ENCODE measurements at regions not wholly inside any gene's neighbourhood (a gene's known extent, or its start where the extent isn't known, plus 50 kb on each side); places are given as distances from the start of the nearest gene placed in this dataset.
A peak's percentile ranks its signal among the peaks of the same experiment; 100 is the strongest.
"Not testable (repeated sequence)": the region's sequence is repeated elsewhere in the genome, so short reads cannot be mapped to it uniquely, and the experiment has no call there.

DNA sequence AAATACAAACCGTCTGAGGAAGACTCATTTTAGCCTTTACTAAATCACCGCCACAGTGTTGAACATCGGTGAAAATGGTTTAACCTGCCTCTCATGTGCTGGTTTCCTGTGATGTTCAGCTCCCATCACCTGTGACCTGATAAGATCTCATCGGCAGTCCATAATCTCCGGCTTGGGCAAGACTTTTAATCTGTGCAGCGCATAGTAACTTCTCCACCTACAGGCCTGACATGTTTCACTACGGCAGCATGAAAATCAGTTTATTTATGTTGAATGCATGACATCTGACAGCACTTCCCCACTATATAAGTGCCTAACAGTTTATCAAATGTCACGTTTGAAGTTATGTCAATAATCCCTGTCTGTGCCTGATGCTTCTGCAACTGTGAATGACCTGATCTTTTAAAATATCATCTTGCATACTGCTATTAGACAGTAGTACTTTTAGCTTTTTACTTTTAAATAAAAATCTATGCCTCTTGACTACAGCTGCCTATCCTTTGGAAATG is 1919.8 kb upstream of the AGA start:
- no peak for DNase-seq

DNA sequence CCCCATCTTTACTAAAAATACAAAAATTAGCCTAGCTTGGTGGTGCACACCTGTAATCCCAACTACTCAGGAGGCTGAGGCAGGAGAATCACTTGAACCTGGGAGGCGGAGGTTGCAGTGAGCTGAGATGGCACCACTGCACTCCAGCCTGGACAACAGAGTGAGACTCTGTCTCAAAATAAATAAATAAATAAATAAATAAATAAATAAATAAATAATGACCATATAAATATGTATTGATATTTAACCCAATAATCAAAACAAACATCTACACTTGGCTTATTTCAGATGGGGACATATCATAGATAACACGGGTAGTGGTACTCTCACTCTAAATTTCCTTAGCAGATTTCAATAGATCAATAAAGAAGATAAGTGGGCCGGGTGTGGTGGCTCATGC is 1923.7 kb upstream of the AGA start:
- DNase-seq: not testable (repeated sequence)

DNA sequence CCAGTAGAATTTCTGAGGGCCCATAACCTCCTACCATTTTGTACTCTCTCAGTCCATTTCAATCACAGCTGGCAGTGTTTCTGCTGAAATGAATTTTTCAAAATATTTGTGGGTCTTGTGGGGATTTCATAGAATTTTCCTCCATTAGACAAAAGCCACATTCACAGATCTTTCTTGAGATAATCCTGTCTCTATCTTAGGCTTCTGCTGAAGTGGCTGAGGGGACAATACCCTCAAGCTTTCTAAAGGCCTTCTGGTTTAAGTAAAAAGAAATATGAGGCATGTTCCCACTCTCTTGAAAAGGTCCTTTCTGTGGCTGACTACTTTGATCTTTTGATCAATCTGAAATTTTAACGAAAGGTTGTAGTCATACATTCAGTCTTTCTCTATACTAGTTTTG is 1930.0 kb upstream of the AGA start:
- DNase-seq: no peak

DNA sequence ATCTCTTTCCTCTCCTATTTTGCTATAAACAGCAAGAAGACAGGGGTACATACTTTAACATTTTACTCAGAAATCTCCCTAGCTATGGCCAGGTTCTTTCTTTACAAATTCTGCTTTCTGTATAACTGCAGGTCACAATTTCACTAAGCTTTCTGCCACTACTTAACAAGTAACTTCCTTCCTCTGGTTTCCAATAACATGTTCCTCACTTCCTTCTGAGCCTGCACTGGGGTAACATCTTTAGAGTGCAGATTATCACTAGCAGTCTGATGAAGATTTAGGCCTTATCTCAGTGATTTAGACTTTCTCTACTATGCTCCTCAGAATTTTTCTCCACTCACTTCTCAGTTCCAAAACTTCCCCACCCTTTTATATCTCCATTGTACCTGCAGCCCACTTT is 1930.5 kb upstream of the AGA start:
- DNase-seq: no peak

DNA sequence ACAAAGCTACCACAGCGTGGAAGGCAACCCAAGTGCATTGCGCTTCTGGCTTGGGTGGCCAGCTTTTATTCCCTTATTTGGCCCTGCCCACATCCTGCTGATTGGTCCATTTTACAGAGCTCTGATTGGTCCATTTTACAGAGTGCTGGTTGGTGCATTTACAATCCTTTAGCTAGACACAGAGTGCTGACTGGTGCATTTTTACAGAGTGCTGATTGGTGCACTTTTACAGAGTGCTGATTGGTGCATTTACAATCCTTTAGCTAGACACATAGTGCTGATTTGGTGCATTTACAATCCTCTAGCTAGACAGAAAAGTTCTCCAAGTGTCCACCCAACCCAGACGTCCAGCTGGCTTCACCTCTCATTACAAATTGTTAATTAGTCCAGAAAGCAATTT is 1936.6 kb upstream of the AGA start:
- DNase-seq: not testable (repeated sequence)

DNA sequence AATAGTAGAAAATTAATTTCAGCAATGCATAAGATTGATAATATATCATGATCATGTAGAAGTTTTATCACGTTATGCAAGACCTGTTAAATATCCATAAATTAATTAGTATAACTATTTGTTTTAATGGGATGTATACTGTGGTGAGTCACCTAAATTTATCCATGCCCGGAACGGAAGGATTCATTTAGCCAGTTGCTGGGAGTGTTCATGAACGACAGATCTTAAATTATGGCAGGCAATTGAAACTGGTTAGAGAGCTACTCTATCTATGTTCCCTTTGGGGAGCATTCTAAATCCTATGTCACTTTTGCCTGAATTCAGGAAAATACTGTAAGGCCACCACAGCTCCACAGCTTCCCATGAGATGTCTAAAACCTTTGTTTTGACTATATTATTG is 1950.5 kb upstream of the AGA start:
- DNase-seq: no peak

DNA sequence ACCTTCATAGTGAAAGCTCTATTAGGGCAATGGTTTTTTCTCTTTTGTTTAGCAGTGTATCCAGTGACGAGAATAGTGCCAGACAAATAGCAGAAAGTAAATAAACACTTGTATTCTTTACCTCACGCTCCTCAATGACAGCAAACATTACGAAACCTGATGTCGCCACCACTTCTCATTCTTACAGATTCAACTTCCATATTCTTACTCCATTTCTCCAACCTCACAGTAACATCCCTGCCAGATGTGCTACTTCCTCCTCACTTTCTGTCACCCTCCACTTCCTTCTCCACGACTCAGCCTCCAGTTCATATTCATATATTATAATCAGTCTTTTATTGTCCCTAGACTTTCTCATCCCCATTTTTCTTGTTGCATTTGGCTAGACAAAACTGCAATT is 1956.2 kb upstream of the AGA start:
- no peak for DNase-seq

DNA sequence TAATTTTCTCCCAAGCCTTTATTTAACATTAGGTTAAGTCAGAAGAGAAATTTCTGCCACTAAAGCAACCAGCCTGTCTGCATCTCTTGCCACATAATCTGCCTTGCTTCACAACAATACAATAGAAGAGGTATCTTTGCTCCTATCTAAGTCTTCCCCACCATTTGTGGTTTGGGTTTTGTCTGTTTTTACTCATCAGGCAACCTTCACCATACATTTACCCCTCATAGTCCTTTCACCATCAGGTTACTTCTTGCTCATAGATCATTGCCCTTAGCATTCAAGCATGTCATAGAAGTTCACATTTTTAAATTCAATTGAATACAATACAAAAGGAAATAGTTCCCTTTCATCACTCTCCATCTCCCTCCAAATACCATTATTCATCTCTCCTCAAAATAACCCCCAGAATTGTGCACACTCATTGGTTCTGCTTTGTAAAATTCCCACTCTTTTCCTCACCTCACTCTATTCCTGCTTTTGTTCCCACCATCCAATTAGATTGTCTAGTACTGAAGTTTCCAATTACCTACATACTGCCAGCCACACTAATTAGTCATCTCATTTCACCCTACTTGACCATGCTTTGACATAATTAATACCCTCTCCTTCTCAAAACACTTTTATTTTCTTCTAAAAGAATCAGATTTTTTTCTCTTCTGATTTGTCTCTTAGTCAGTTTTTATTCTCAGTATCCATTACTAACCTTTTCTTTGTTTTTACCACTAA is 1957.0 kb upstream of the AGA start:
- DNase-seq: no peak

DNA sequence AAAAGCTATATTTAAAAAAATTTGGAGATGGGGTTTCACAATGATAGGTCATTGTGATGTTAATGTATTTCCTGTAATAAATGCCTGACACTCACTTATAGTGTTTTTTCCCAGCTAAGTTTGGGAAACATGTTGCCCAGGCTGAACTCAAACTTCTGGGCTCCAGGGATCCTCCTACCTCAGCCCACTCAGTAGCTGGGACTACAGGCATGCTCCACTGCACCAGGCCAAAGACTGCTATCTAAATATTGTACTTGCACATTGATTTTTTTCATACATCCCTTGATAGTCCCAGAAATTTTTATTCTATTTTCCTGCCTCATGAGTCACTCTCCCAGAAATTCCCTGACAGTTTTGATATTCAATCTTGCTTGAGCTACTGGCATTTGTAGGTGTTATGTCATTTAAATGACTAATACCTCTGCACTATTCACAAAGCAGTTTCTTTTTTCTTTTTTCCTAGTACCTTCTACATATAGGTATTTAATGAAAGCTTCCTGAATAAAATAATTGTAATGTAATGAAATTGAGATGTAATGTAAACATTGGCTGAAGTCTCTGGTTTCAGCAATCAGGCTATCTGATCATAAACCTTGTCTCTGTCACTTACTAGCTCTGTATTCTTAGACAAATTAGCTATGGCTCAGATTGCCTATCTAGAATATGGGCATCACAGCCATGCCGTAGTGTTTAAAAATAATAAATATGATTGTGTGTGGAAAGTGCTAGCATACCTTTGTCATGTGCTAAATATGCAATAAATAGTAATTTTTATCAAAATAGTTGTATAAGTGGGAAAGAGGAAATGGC is 1973.0 kb upstream of the AGA start:
- DNase-seq: no peak

DNA sequence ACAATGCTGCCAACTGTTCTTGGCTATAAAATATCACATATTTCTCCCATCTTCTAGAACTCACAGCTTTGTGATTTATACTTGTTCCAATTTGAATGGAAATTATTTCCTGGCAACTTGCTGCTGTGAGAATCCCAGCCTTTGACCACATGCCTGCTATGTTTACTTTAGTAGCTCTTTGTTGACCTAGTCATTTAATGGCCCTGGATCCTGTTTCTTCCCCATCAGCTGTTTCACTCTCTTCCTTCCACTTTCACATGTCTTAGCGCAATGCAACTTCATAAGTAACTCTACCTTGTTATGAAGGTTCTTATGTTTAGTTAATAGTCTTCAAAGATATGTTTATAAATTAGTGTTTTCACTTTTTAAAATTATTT is 1973.6 kb upstream of the AGA start:
- no peak for DNase-seq

DNA sequence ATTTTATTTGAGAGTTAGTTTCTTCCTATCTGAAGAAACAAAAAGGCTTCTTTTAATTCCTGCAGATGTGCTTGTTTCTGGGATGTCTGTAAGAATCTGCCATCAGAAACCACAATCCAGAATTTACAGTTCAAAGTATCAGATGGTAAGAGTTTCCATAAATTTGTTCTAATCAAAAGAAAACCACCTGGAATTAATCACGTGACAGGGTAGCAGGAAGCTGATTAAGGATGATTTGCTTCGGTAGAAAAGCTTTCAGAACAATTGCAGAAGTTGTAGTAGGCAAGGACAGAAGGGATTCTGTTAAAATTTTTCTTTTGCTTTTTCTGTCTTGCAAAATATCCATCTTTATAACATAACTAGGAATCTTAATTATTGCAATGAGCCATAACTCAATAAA is 1975.1 kb upstream of the AGA start:
- no peak for DNase-seq

DNA sequence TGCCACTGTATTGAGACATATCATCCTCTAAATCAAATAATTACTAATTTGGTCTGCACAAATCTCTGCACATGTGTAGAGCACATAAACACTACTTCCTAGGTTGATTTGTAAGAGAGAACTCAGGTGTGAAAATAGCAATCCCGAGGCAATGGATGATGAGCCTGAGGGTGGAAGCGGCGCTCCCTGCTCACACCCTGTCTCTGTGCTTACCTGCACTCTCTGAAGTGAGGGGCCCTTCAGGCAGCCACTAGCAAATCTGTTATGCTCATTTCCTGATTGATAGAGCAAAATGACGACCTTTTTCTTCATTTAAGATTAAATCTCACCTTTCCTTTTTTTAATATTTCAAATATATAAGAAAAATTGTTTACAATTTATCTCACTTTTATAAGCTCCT is 1995.7 kb upstream of the AGA start:
- DNase-seq: no peak

DNA sequence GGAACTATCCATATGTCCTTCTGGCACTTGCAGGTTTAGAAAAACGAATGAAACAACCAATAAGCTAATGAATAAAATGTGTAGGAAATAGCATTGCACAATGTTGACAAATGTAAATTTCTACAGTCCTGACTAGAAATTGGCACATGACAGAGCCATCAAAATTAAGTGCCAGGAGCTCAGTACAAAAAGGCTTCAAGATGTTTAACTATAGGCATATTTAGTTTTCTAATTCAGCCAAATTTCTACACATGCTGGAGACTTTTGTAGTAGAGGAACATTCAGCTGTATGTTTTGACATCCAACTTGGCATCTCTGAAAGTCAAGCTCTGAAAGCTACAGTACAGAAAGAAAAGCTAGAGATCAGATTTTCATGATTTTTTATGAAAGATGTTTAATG is 1999.4 kb upstream of the AGA start:
- no peak for DNase-seq

DNA sequence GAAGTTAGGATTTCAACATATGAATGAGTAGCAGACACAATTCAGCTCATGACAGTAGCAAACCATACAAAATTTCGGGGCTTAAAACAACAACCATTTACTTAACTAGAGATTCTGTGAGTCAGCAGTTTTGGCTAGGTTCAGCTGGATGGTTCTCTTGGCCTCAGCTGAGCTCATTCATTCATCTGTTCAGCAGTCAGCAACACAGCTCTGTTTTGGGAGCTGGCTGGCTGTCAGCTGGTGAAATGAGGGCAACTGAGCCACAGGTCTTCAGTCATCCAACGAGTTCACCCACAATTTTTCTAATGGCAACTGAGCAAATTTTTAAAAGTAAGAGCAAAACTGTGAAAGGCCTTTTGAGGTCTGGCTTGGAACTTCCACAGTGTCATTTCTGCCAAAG is 2005.1 kb upstream of the AGA start:
- peak; percentile 53 for DNase-seq

DNA sequence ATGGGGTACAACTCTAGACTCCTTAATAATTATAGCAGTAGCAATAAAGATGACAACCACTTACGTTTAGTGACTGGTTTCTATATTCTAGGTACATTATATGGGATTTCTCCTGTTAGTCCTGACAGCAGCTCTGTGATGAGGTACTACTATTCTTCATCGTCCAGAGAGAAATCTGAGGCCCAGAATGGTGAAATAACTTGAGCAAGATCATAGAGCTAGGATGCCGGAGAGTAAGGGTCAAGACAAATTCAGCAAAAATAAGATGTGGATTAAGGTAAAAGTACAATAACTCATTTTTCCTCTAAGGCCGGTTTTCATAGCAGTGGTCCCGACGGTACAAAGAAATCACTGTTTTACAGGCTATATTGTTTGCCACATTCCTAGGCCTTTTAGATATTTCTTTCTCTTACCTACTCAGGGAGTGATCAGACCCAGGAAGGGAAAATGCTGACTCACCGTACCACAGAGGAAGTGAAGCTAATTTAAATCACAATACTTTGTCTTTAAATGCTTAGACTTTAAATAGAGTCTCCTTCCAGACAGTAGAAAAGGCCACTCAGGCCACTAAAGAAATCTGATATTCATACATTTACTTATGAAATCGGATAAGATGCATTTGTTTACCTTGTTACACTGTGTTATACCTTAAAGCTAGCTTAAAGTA is 2023.0 kb upstream of the AGA start:
- DNase-seq: no peak

DNA sequence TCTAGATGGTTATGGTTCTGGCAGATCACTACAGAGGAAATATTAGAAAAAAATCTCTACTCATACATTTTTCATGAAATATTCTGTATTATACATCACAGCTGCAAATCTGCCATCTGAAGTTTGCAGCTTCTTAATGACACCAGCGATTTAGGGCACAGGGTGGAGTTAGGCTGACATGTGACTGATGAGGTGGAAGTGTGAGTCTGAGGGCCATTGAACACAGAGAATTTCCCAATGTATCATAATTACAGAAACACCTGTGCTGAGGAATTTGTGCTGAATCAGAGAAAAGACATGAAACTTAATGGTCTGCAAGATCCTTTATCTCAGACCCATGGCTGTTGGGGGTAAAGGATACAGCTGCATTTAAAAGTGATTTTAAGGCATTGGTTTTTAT is 2025.6 kb upstream of the AGA start:
- DNase-seq: no peak

DNA sequence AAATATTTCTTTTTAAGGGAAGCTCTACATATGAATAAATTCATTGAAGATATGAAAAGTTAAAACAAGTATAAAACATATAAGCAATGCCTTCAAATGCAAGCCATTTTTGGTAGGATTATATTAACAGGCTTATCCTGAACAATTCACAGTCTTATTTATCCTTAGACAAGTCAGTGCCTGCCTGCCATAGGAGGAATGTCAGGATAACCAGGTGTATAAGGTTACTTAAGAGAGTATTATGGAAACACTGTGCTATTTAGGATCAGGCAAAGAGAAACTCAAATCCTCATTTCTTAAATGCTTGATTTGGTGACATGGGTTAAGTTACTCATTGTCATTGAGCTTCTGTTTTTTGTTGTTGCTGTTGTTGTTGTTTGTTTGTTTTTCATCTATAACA is 2029.9 kb upstream of the AGA start:
- DNase-seq: no peak

DNA sequence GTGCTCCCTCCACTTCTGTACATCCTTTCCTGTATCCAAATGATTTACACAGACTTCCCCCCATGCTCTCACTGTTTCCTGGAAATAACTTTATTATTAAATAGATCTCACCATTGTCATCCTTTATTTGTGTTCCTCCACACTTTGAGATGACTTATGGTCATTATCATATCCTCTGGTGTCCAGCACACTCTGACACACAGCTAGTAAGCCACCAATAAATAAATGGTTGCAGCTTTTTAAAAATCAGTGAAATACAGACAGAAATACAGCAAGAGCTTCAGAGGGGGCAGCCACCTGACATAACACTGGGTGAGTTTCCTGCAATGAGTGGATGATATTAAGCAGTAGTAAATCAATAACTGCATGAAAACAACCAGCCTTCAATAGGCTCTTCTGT is 2036.4 kb upstream of the AGA start:
- no peak for DNase-seq

DNA sequence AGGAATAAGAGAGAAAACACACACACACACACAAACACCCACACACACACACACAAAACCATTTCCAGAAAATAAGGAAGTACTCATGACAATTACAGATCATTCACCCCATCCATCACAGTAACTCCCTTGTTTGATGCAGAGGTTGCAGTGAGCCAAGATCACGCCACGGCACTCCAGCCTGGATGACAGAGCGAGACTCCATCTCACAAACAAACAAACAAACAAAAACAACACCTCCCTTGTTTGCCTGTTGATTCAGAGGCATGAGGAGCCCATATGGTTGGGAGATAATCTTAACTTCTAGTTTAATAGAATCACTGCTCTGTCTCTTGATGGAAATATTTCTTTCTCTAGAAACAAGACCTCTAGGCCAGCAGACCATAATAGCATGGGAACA is 2043.5 kb upstream of the AGA start:
- no peak for DNase-seq

DNA sequence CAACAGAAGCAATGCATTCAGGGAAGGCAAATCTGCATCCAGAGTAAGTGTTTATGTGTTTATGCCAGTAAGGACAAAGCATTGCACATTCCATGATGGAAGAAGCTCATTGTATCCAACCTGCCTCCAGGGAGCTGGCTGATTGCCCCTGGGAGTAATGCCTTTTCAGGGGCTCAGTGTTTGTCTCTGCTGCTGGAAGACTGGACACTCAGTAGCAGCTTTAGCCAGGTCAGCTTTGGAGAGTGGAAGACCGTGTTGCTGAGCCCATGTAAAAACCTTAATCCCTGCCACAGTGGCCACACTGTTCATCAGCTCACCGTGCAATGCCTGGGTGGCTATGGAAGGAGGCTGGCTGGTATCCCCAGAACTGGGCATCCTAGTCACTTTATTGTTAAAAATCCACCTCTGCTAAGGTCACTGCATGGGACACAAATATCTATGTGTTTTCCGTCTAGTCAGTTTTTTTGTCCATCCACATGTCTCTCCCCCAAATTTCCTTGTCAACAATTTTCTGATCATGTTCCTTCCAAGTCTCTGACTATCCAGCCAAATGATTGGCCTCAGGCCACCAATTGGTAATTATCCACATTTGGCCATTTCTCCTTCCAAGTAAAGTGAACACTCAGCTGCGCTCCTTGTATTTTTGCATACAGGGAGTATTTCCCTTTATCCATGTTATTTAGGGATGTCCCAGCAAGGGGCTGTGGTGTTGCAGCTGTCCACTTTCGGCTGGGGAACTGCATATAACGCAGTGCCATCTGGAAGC is 2044.5 kb upstream of the AGA start:
- no peak for DNase-seq

DNA sequence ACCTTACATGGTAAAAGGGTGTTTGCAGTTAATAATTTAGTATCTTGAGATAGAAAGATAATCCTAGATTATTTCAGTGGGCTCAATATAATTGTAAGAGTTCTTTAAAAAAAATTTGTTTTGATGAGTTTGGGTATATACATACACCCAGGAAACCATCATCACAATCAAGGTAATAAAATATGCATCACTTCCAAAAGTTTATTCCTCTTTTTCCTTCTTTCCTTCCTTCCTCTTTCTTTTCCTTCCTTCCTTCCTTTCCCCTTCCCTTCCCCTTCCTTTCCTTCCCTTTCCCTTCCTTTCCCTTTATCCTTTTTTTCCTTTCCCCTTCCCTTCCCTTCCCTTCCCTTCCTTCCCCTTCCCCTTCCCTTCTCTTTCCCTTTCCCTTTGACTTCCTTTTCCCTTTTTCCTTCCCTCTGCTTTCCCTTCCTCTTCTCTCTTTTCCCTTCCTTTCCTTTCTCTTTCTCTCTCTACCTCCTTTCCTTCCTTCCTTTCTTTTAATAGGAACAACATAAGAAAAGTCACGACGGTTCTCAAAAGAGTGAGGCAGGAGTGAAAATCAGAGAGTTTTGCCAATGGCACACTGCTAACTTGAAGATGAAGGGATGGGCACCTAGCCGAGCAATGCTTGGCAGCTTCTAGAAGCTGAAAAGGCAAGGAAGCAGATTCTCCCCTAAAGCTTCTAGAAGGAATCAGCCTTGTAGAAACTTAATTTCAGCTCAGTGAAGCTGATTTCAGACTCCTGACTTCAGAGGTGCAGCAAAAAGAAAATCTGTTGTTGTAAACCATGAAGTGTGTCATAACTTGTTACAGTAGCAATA is 2050.2 kb upstream of the AGA start:
- no peak for DNase-seq

DNA sequence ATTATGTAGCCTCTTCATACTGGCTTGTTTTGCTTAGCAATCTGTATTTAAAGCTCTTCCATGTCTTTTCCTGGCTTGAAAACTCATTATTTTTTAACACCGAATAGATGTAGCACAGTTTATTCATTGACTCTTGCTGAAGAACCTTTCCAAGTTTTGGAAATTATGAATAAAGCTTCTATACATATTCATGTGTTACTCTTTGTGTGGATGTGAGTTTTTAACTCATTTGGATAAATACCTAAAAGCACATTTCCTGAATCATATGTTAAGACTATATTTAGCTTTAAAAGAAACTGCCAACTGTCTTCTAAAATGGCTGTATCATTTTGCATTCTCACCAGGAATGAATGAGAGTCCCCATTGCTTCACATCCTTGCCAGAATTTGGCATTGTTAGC is 2061.7 kb upstream of the AGA start:
- no peak for DNase-seq

Measured in left hindlimb (tissue), 1 donor.